ENCODE measurements at regions not wholly inside any gene's neighbourhood (a gene's known extent, or its start where the extent isn't known, plus 50 kb on each side); places are given as distances from the start of the nearest gene placed in this dataset.
A peak's percentile ranks its signal among the peaks of the same experiment; 100 is the strongest.

DNA sequence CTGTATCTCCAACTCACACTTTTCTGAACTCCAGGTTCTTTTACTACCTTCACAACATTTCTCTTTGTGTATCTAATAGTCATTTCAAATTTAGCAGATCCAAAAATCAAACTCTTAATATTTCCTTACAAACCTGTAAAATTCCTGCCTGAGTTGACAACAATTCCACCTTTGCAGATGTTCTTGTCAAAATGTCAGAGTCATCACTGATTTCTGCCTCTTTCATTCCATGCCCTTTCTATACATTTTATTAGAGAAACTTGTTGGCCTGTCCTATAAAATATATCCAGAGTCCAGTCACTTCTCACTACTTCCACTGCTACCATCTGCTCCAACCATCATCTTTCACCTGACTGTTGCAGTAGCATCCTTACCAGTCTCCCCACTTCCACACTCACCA, 119.7 kb downstream of the CAPZA3 start:
- POLR2A ChIA-PET: no interaction called here
- no peaks in the 10 kb centered on the region for H3K9me3 ChIP-seq (ENCODE audit: control extremely low read depth in 1 of 5, control insufficient read depth in 4 of 5, insufficient read depth in 2 of 5, low read depth in 1 of 5, low read length in 4 of 5)
- no peak for DNase-seq

DNA sequence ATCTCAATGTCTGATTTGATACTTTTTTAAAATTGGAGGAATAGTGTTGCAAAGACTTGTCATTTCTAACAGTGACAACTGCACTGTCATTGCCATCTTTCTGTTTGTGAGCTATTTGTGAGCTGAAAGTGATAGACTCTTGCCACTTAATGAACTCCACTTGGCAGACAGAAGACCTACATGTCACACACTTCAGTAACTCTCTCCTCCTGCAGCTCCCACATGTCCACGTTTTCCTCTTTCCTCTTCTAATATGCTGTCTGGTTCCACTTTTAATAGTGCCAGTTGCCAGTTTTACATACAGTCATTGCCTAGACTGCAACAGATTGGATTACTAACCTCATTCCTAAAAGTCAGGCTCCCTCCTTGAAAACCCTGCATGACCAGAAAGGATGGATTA, 121.5 kb downstream of the CAPZA3 start:
- no peak for DNase-seq
- H3K4me1 ChIP-seq (ENCODE audit: control extremely low read depth in 1 of 4, control insufficient read depth in 4 of 4, insufficient read depth in 4 of 4, low read length in 3 of 4): no peaks in the 10 kb centered on the region
- WGBS (ENCODE audit: insufficient coverage): 67% methylated on average over 1 of the region's 1 CpG
- ChIA-PET CTCF (interaction anchor here (1.1 to 1.4 kb wide), 3 partner anchors 28 to 371 kb away, joined by 3 to 7 read pairs (median 3); no protein-coding TSS in a partner anchor), POLR2A (interaction anchor here (0.5 kb wide), 1 partner anchor 222 kb away, joined by 3 read pairs; no protein-coding TSS in a partner anchor)
- no peaks in the 10 kb centered on the region for H3K36me3 ChIP-seq (ENCODE audit: control insufficient read depth in 4 of 4, insufficient read depth in 4 of 4, low read length in 3 of 4)
- no peaks in the 10 kb centered on the region for H3K27me3 ChIP-seq (replicated peaks in 2 of 5; ENCODE audit: control insufficient read depth in 4 of 5, insufficient read depth in 5 of 5, low read length in 4 of 5)
- no peak overlapping the region for H3K27ac ChIP-seq (ENCODE audit: insufficient read depth in 1 of 2, low read depth in 1 of 2, low read length in 2 of 2, poor library complexity in 1 of 2, severe bottlenecking in 2 of 2)
- H3K4me3 ChIP-seq (ENCODE audit: control insufficient read depth in 1 of 7, extremely low read depth in 1 of 7, insufficient read depth in 4 of 7, low read depth in 2 of 7, low read length in 6 of 7): no peak overlapping the region
- no peaks in the 10 kb centered on the region for H3K9me3 ChIP-seq (ENCODE audit: control extremely low read depth in 1 of 5, control insufficient read depth in 4 of 5, insufficient read depth in 2 of 5, low read depth in 1 of 5, low read length in 4 of 5)

More for the DNA sequence above, 119.7 kb downstream of the CAPZA3 start:
- Histone ChIP-seq H3K36me3 (ENCODE audit: control insufficient read depth in 4 of 4, insufficient read depth in 4 of 4, low read length in 3 of 4) (no peaks in the 10 kb centered on the region), H3K4me3 (ENCODE audit: control insufficient read depth in 1 of 7, extremely low read depth in 1 of 7, insufficient read depth in 4 of 7, low read depth in 2 of 7, low read length in 6 of 7) (no peak overlapping the region), H3K27ac (ENCODE audit: insufficient read depth in 1 of 2, low read depth in 1 of 2, low read length in 2 of 2, poor library complexity in 1 of 2, severe bottlenecking in 2 of 2) (no peak overlapping the region), H3K27me3 (replicated peaks in 2 of 5; ENCODE audit: control insufficient read depth in 4 of 5, insufficient read depth in 5 of 5, low read length in 4 of 5) (no peaks in the 10 kb centered on the region), H3K4me1 (ENCODE audit: control extremely low read depth in 1 of 4, control insufficient read depth in 4 of 4, insufficient read depth in 4 of 4, low read length in 3 of 4) (no peaks in the 10 kb centered on the region)
- CTCF ChIA-PET: no interaction called here

GRCh38 chr12:18861287-18861858, 123.5 kb downstream of the CAPZA3 start:
- ChIA-PET POLR2A (no interaction called here), CTCF (no interaction called here)
- peak; percentile 14 to 34 (median 27) for DNase-seq
- Histone ChIP-seq H3K4me3 (ENCODE audit: control insufficient read depth in 1 of 7, extremely low read depth in 1 of 7, insufficient read depth in 4 of 7, low read depth in 2 of 7, low read length in 6 of 7) (no peak overlapping the region), H3K4me1 (ENCODE audit: control extremely low read depth in 1 of 4, control insufficient read depth in 4 of 4, insufficient read depth in 4 of 4, low read length in 3 of 4) (no peaks in the 10 kb centered on the region), H3K36me3 (ENCODE audit: control insufficient read depth in 4 of 4, insufficient read depth in 4 of 4, low read length in 3 of 4) (no peaks in the 10 kb centered on the region), H3K27me3 (replicated peaks in 2 of 5; ENCODE audit: control insufficient read depth in 4 of 5, insufficient read depth in 5 of 5, low read length in 4 of 5) (no peaks in the 10 kb centered on the region), H3K27ac (ENCODE audit: insufficient read depth in 1 of 2, low read depth in 1 of 2, low read length in 2 of 2, poor library complexity in 1 of 2, severe bottlenecking in 2 of 2) (no peak overlapping the region), H3K9me3 (ENCODE audit: control extremely low read depth in 1 of 5, control insufficient read depth in 4 of 5, insufficient read depth in 2 of 5, low read depth in 1 of 5, low read length in 4 of 5) (no peaks in the 10 kb centered on the region)
- WGBS (ENCODE audit: insufficient coverage): no CpG with 5 or more reads among the region's 3 CpGs

DNA sequence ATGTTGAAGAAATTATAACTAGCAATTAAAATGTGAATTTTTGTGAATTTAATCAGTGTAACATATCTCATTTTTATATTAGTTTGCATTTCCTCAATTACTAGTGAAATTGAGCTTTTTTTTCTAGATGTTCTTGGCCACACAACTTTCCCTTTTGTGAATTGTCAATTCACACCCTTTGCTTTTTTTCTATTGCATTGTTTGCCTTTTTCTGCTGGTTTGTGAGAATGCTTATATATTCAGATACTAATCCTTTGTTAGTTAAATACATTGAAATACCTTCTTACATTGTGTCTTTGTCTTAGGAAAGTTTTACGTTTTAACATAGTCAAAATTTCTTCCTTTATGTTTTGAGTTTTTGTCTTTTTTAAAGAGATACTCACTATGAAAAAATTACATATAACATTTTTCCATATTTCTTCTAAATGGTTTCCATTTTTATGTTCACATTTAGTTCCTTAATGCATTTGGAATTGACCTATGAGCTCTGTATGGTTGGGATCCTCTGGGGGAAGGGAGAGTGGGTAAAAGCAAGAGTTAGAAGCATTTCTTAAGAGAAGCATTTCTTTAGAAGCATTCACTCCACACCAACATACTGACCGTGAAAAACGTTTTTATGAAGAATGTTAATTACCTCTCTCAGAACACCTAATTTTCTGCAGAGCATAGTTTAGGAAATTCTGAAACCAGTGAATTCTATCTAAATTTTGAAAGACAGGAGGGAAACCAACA, 126.0 kb downstream of the CAPZA3 start:
- Histone ChIP-seq H3K27me3 (replicated peaks in 2 of 5; ENCODE audit: control insufficient read depth in 4 of 5, insufficient read depth in 5 of 5, low read length in 4 of 5) (no peaks in the 10 kb centered on the region), H3K4me1 (ENCODE audit: control extremely low read depth in 1 of 4, control insufficient read depth in 4 of 4, insufficient read depth in 4 of 4, low read length in 3 of 4) (peaks cover 2 to 6% (median 5%) of the 10 kb centered on the region in 4 experiments), H3K27ac (ENCODE audit: insufficient read depth in 1 of 2, low read depth in 1 of 2, low read length in 2 of 2, poor library complexity in 1 of 2, severe bottlenecking in 2 of 2) (no peak overlapping the region), H3K4me3 (ENCODE audit: control insufficient read depth in 1 of 7, extremely low read depth in 1 of 7, insufficient read depth in 4 of 7, low read depth in 2 of 7, low read length in 6 of 7) (no peak overlapping the region), H3K9me3 (ENCODE audit: control extremely low read depth in 1 of 5, control insufficient read depth in 4 of 5, insufficient read depth in 2 of 5, low read depth in 1 of 5, low read length in 4 of 5) (no peaks in the 10 kb centered on the region), H3K36me3 (ENCODE audit: control insufficient read depth in 4 of 4, insufficient read depth in 4 of 4, low read length in 3 of 4) (no peaks in the 10 kb centered on the region)
- whole genome bisulfite sequencing (ENCODE audit: insufficient coverage): no CpG with 5 or more reads among the region's 3 CpGs
- ChIA-PET CTCF (no interaction called here), POLR2A (no interaction called here)
- DNase-seq: no peak

- POLR2A ChIA-PET: no interaction called here
- no peaks in the 10 kb centered on the region for H3K9me3 ChIP-seq (ENCODE audit: control extremely low read depth in 1 of 5, control insufficient read depth in 4 of 5, insufficient read depth in 2 of 5, low read depth in 1 of 5, low read length in 4 of 5)
- no peak overlapping the region for H3K27ac ChIP-seq (ENCODE audit: insufficient read depth in 1 of 2, low read depth in 1 of 2, low read length in 2 of 2, poor library complexity in 1 of 2, severe bottlenecking in 2 of 2)
- no peak overlapping the region for H3K4me3 ChIP-seq (ENCODE audit: control insufficient read depth in 1 of 7, extremely low read depth in 1 of 7, insufficient read depth in 4 of 7, low read depth in 2 of 7, low read length in 6 of 7)
- no peaks in the 10 kb centered on the region for H3K36me3 ChIP-seq (ENCODE audit: control insufficient read depth in 4 of 4, insufficient read depth in 4 of 4, low read length in 3 of 4)
- 100% methylated on average over 1 of the region's 5 CpGs for WGBS (ENCODE audit: insufficient coverage)
- H3K27me3 ChIP-seq (replicated peaks in 2 of 5; ENCODE audit: control insufficient read depth in 4 of 5, insufficient read depth in 5 of 5, low read length in 4 of 5): no peaks in the 10 kb centered on the region
- CTCF ChIA-PET: no interaction called here
- peaks cover 3 to 8% (median 5%) of the 10 kb centered on the region in 4 experiments for H3K4me1 ChIP-seq (ENCODE audit: control extremely low read depth in 1 of 4, control insufficient read depth in 4 of 4, insufficient read depth in 4 of 4, low read length in 3 of 4)
- DNase-seq: no peak
Observed at GRCh38 chr12:18864900-18865561, 127.1 kb downstream of the CAPZA3 start.

DNA sequence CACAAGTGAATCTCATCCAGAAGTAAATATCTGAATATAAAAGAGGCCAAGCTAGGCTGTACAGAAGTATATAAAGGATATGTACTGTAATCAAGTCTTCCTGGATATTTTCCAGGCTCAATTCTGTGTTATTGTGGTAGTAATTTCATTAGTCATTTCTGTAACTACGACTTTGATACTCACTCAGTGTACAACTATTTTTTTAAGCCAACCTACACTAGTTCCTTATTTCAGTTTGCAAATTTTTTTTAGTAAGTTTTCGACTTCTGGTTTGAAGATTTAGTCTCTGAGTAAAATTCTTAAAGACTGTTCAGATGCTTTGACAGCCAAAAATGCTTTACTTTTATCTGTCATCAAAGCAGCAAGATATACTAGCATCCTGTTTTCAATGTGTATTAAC, 130.8 kb downstream of the CAPZA3 start:
- no peak overlapping the region for H3K4me3 ChIP-seq (ENCODE audit: control insufficient read depth in 1 of 7, extremely low read depth in 1 of 7, insufficient read depth in 4 of 7, low read depth in 2 of 7, low read length in 6 of 7)
- ChIA-PET CTCF (no interaction called here), POLR2A (no interaction called here)
- no CpG with 5 or more reads among the region's 2 CpGs for WGBS (ENCODE audit: insufficient coverage)
- peak overlapping the region; percentile 4 to 9 for H3K27ac ChIP-seq (ENCODE audit: insufficient read depth in 1 of 2, low read depth in 1 of 2, low read length in 2 of 2, poor library complexity in 1 of 2, severe bottlenecking in 2 of 2)
- no peaks in the 10 kb centered on the region for H3K9me3 ChIP-seq (ENCODE audit: control extremely low read depth in 1 of 5, control insufficient read depth in 4 of 5, insufficient read depth in 2 of 5, low read depth in 1 of 5, low read length in 4 of 5)
- H3K36me3 ChIP-seq (ENCODE audit: control insufficient read depth in 4 of 4, insufficient read depth in 4 of 4, low read length in 3 of 4): no peaks in the 10 kb centered on the region
- peaks cover 3 to 8% (median 5%) of the 10 kb centered on the region in 4 experiments for H3K4me1 ChIP-seq (ENCODE audit: control extremely low read depth in 1 of 4, control insufficient read depth in 4 of 4, insufficient read depth in 4 of 4, low read length in 3 of 4)
- H3K27me3 ChIP-seq (replicated peaks in 2 of 5; ENCODE audit: control insufficient read depth in 4 of 5, insufficient read depth in 5 of 5, low read length in 4 of 5): no peaks in the 10 kb centered on the region
- DNase-seq: peak; percentile 19 to 84 (median 78)

- H3K4me3 ChIP-seq (ENCODE audit: control insufficient read depth in 1 of 7, extremely low read depth in 1 of 7, insufficient read depth in 4 of 7, low read depth in 2 of 7, low read length in 6 of 7): no peak overlapping the region
- DNase-seq: no peak
- no peaks in the 10 kb centered on the region for H3K9me3 ChIP-seq (ENCODE audit: control extremely low read depth in 1 of 5, control insufficient read depth in 4 of 5, insufficient read depth in 2 of 5, low read depth in 1 of 5, low read length in 4 of 5)
- ChIA-PET POLR2A (no interaction called here), CTCF (no interaction called here)
- 59% methylated on average over 2 of the region's 2 CpGs for WGBS (ENCODE audit: insufficient coverage)
- no peak overlapping the region for H3K27ac ChIP-seq (ENCODE audit: insufficient read depth in 1 of 2, low read depth in 1 of 2, low read length in 2 of 2, poor library complexity in 1 of 2, severe bottlenecking in 2 of 2)
- no peaks in the 10 kb centered on the region for H3K27me3 ChIP-seq (replicated peaks in 2 of 5; ENCODE audit: control insufficient read depth in 4 of 5, insufficient read depth in 5 of 5, low read length in 4 of 5)
- peaks cover 3 to 8% (median 5%) of the 10 kb centered on the region in 4 experiments for H3K4me1 ChIP-seq (ENCODE audit: control extremely low read depth in 1 of 4, control insufficient read depth in 4 of 4, insufficient read depth in 4 of 4, low read length in 3 of 4)
- H3K36me3 ChIP-seq (ENCODE audit: control insufficient read depth in 4 of 4, insufficient read depth in 4 of 4, low read length in 3 of 4): no peaks in the 10 kb centered on the region
Observed at GRCh38 chr12:18872770-18873169, 134.9 kb downstream of the CAPZA3 start.
